NCI-H2227 (cell line): ENCODE measurements at regions not wholly inside any gene's neighbourhood (a gene's known extent, or its start where the extent isn't known, plus 50 kb on each side); places are given as distances from the start of the nearest gene placed in this dataset.

ENCODE experiments used
- DNase-seq: peaks from one replicate; lab custom pipeline; 2025; ENCODE audit not compliant: unreplicated experiment; lab: John Stamatoyannopoulos, UW

- DNase-seq = peak; percentile 75
Observed at GRCh38 chr1:59078070-59078800, 218.7 kb upstream of the FGGY start.

- DNase-seq = no peak
Observed at GRCh38 chr1:59078866-59079265, 218.0 kb upstream of the FGGY start.

GRCh38 chr1:59079434-59080140 is 217.3 kb upstream of the FGGY start:
- no peak for DNase-seq

GRCh38 chr1:59081181-59081580 is 215.7 kb upstream of the FGGY start:
- no peak for DNase-seq

GRCh38 chr1:59081795-59082194 is 215.1 kb upstream of the FGGY start:
- no peak for DNase-seq

GRCh38 chr1:59083946-59084865 is 212.7 kb upstream of the FGGY start:
- DNase-seq = no peak

GRCh38 chr1:59085101-59085500 is 211.8 kb upstream of the FGGY start:
- no peak for DNase-seq

- DNase-seq = no peak
Observed at GRCh38 chr1:59089036-59089798, 207.7 kb upstream of the FGGY start.

GRCh38 chr1:59089922-59090457 is 206.9 kb upstream of the FGGY start:
- no peak for DNase-seq

GRCh38 chr1:59092126-59092525 is 204.8 kb upstream of the FGGY start:
- no peak for DNase-seq

- no peak for DNase-seq
Observed at GRCh38 chr1:59094001-59094400, 202.9 kb upstream of the FGGY start.

- no peak for DNase-seq
Observed at GRCh38 chr1:59096501-59096900, 200.4 kb upstream of the FGGY start.

GRCh38 chr1:59098655-59099054 is 198.2 kb upstream of the FGGY start:
- no peak for DNase-seq

- DNase-seq = no peak
Observed at GRCh38 chr1:59100708-59101374, 196.1 kb upstream of the FGGY start.

- DNase-seq = no peak
Observed at GRCh38 chr1:59101518-59101917, 195.4 kb upstream of the FGGY start.

GRCh38 chr1:59103457-59103856 is 193.4 kb upstream of the FGGY start:
- no peak for DNase-seq

GRCh38 chr1:59104191-59104760 is 192.6 kb upstream of the FGGY start:
- no peak for DNase-seq

GRCh38 chr1:59105548-59106507 is 191.1 kb upstream of the FGGY start:
- no peak for DNase-seq

GRCh38 chr1:59107516-59107915 is 189.4 kb upstream of the FGGY start:
- DNase-seq = no peak
